SK-N-MC (cell line): ENCODE measurements at regions not wholly inside any gene's neighbourhood (a gene's known extent, or its start where the extent isn't known, plus 50 kb on each side); places are given as distances from the start of the nearest gene placed in this dataset.

Experiments used
- DNase-seq: peaks from one replicate; pipeline ENCODE4 v3.0.0-alpha.2; 2011; ENCODE audit warnings: low read depth, low spot score
- H3K27ac ChIP-seq: fragments of 200-600 bp; sonication (generic); 2 replicates; pipeline ENCODE4 v1.5.1; 2016; ENCODE audit warnings: mixed run types
- H3K36me3 ChIP-seq: fragments of 200-600 bp; sonication (generic); 2 replicates; pipeline ENCODE4 v1.6.1; 2017; ENCODE audit warnings: antibody characterized with exemption, low read length, mixed read lengths; ENCODE audit not compliant: insufficient read depth
- H3K4me3 ChIP-seq: fragments of 200-600 bp; sonication (generic); 2 replicates; pipeline ENCODE4 v1.5.1; 2016
- H3K9ac ChIP-seq: fragments of 200-600 bp; sonication (generic); 2 replicates; pipeline ENCODE4 v1.8.0; 2017; ENCODE audit warnings: mixed run types, mixed read lengths; ENCODE audit not compliant: insufficient read length
- H3K9me3 ChIP-seq: fragments of 200-600 bp; sonication (generic); 2 replicates; pipeline ENCODE4 v1.6.1; 2017; ENCODE audit warnings: low read depth, mild to moderate bottlenecking, antibody characterized with exemption, low read length, moderate library complexity, mixed read lengths
- EZH2 ChIP-seq: fragments of 200-600 bp; sonication (generic); IDR thresholded peaks from one replicate; pipeline ENCODE4 v1.6.1; 2017; ENCODE audit warnings: antibody characterized with exemption
- FOXP2 ChIP-seq: optimal IDR thresholded peaks from 2 replicates; pipeline ENCODE3; 2011; ENCODE audit warnings: mild to moderate bottlenecking, moderate library complexity; ENCODE audit not compliant: insufficient read depth; ENCODE audit errors: extremely low read length, control extremely low read depth
- POLR2AphosphoS5 ChIP-seq: IDR thresholded peaks from 2 replicates; pipeline ENCODE4 v1.6.1; 2012; ENCODE audit warnings: mild to moderate bottlenecking, low read depth, low read length, borderline replicate concordance

- TF ChIP-seq EZH2 (no peak), FOXP2 (no peak), POLR2AphosphoS5 (no peak)
- DNase-seq: no peak
- no peaks in the 10 kb centered on the region for H3K9me3 ChIP-seq
- no peaks in the 10 kb centered on the region for H3K36me3 ChIP-seq
- no peak overlapping the region for H3K9ac ChIP-seq
- H3K4me3 ChIP-seq: no peak overlapping the region
- H3K27ac ChIP-seq: no peak overlapping the region
Measured at GRCh38 chr16:27670071-27670810, 120.3 kb downstream of the KATNIP start.

GRCh38 chr16:27671410-27671809, 121.5 kb downstream of the KATNIP start:
- Histone ChIP-seq H3K4me3 (no peak overlapping the region), H3K9me3 (no peaks in the 10 kb centered on the region), H3K27ac (no peak overlapping the region), H3K9ac (no peak overlapping the region), H3K36me3 (no peaks in the 10 kb centered on the region)
- TF ChIP-seq FOXP2 (no peak), POLR2AphosphoS5 (no peak), EZH2 (no peak)
- DNase-seq: no peak

- no peak for DNase-seq
- no peak overlapping the region for H3K9ac ChIP-seq
- H3K27ac ChIP-seq: no peak overlapping the region
- TF ChIP-seq EZH2 (no peak), FOXP2 (no peak), POLR2AphosphoS5 (no peak)
- no peak overlapping the region for H3K4me3 ChIP-seq
- no peaks in the 10 kb centered on the region for H3K9me3 ChIP-seq
- H3K36me3 ChIP-seq: no peaks in the 10 kb centered on the region; the same call in 1 of the 2 replicates
Measured at GRCh38 chr16:27676839-27677238, 126.9 kb downstream of the KATNIP start.

- no peak for TF ChIP-seq FOXP2
- no peak for TF ChIP-seq EZH2
- TF ChIP-seq POLR2AphosphoS5: no peak
- no peak overlapping the region for H3K4me3 ChIP-seq
- H3K36me3 ChIP-seq: no peaks in the 10 kb centered on the region; the same call in 1 of the 2 replicates
- H3K9ac ChIP-seq: no peak overlapping the region
- no peaks in the 10 kb centered on the region for H3K9me3 ChIP-seq
- no peak overlapping the region for H3K27ac ChIP-seq
- no peak for DNase-seq
Measured at GRCh38 chr16:27677263-27677662, 127.3 kb downstream of the KATNIP start.

- Histone ChIP-seq H3K36me3 (no peaks in the 10 kb centered on the region; the same call in 1 of the 2 replicates), H3K27ac (no peak overlapping the region)
- DNase-seq: no peak
Measured at GRCh38 chr16:27678955-27679354, 129.0 kb downstream of the KATNIP start.

GRCh38 chr16:27679899-27680298, 130.0 kb downstream of the KATNIP start:
- H3K36me3 ChIP-seq: no peaks in the 10 kb centered on the region; the same call in 1 of the 2 replicates
- no peak for DNase-seq
- TF ChIP-seq POLR2AphosphoS5 (no peak), FOXP2 (no peak), EZH2 (no peak)
- no peak overlapping the region for H3K4me3 ChIP-seq
- H3K9ac ChIP-seq: no peak overlapping the region
- no peaks in the 10 kb centered on the region for H3K9me3 ChIP-seq
- H3K27ac ChIP-seq: no peak overlapping the region

More at GRCh38 chr16:27678955-27679354, 129.0 kb downstream of the KATNIP start:
- Histone ChIP-seq H3K9ac (no peak overlapping the region), H3K9me3 (no peaks in the 10 kb centered on the region), H3K4me3 (no peak overlapping the region)
- TF ChIP-seq EZH2: no peak
- no peak for TF ChIP-seq POLR2AphosphoS5
- no peak for TF ChIP-seq FOXP2

GRCh38 chr16:27681681-27682080, 131.7 kb downstream of the KATNIP start:
- DNase-seq: no peak
- Histone ChIP-seq H3K27ac (no peak overlapping the region), H3K4me3 (no peak overlapping the region), H3K36me3 (no peaks in the 10 kb centered on the region; the same call in 1 of the 2 replicates), H3K9ac (no peak overlapping the region), H3K9me3 (no peaks in the 10 kb centered on the region)
- TF ChIP-seq POLR2AphosphoS5: no peak
- TF ChIP-seq EZH2: no peak
- no peak for TF ChIP-seq FOXP2

- H3K9me3 ChIP-seq: no peaks in the 10 kb centered on the region
- no peaks in the 10 kb centered on the region for H3K36me3 ChIP-seq
- DNase-seq: no peak
Measured at GRCh38 chr16:27684047-27684446, 134.1 kb downstream of the KATNIP start.

GRCh38 chr16:27685807-27686206, 135.9 kb downstream of the KATNIP start:
- Histone ChIP-seq H3K36me3 (no peaks in the 10 kb centered on the region), H3K4me3 (no peak overlapping the region), H3K27ac (no peak overlapping the region), H3K9ac (no peak overlapping the region), H3K9me3 (no peaks in the 10 kb centered on the region)
- TF ChIP-seq POLR2AphosphoS5: no peak
- no peak for TF ChIP-seq EZH2
- TF ChIP-seq FOXP2: no peak
- DNase-seq: no peak

More at GRCh38 chr16:27684047-27684446, 134.1 kb downstream of the KATNIP start:
- H3K4me3 ChIP-seq: no peak overlapping the region
- no peak overlapping the region for H3K27ac ChIP-seq
- TF ChIP-seq FOXP2 (no peak), EZH2 (no peak), POLR2AphosphoS5 (no peak)
- no peak overlapping the region for H3K9ac ChIP-seq

GRCh38 chr16:27686926-27687325, 137.0 kb downstream of the KATNIP start:
- no peak overlapping the region for H3K27ac ChIP-seq
- no peak overlapping the region for H3K4me3 ChIP-seq
- H3K9ac ChIP-seq: no peak overlapping the region
- no peaks in the 10 kb centered on the region for H3K36me3 ChIP-seq
- no peak for TF ChIP-seq EZH2
- TF ChIP-seq FOXP2: no peak
- H3K9me3 ChIP-seq: no peaks in the 10 kb centered on the region
- DNase-seq: no peak
